ENCODE measurements at regions not wholly inside any gene's neighbourhood (a gene's known extent, or its start where the extent isn't known, plus 50 kb on each side); places are given as distances from the start of the nearest gene placed in this dataset.

- H3K27ac Mint-ChIP-seq: no peak overlapping the region
- ATAC-seq (replicated peaks) (no peak), DNase-seq (no peak)
- no peaks in the 10 kb centered on the region for H3K4me1 Mint-ChIP-seq (ENCODE audit: low read depth in 2 of 2)
- H3K9me3 Mint-ChIP-seq: peaks cover 0 to under 1% of the 10 kb centered on the region in 2 donors
- H3K4me3 Mint-ChIP-seq: no peak overlapping the region
- no peaks in the 10 kb centered on the region for H3K36me3 Mint-ChIP-seq (ENCODE audit: insufficient read depth)
- H3K27me3 Mint-ChIP-seq: no peaks in the 10 kb centered on the region
Observed at GRCh38 chr15:47516558-47516957, 200.7 kb upstream of the SEMA6D start.

DNA sequence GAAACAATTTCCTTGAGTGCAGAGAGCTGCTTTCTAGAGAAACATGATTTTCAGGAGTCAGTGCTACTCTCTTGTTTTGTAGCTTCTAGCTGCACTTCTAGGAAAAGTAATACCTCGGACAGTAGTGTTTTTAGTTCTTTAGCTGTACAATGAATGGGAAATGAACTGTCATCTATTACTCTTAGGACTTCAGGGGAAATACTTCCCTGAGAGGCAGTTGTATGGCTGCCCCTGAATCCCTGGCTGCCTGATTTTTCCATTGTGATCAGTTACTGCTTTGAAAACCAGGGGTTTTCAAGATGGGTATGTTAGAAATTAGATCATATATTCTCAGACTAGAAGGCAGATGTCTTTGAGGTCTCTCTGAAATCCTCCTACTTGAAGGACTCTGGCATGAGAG, 200.3 kb upstream of the SEMA6D start:
- DNase-seq: no peak
- ATAC-seq (replicated peaks): no peak
- Mint-ChIP-seq H3K27ac (no peak overlapping the region), H3K27me3 (no peaks in the 10 kb centered on the region), H3K36me3 (ENCODE audit: insufficient read depth) (no peaks in the 10 kb centered on the region), H3K4me3 (no peak overlapping the region), H3K4me1 (ENCODE audit: low read depth in 2 of 2) (no peaks in the 10 kb centered on the region), H3K9me3 (no peaks in the 10 kb centered on the region)

- peaks cover 0 to 2% of the 10 kb centered on the region in 2 donors for H3K9me3 Mint-ChIP-seq
- no peak overlapping the region for H3K4me3 Mint-ChIP-seq
- H3K4me1 Mint-ChIP-seq (ENCODE audit: low read depth in 2 of 2): no peaks in the 10 kb centered on the region
- H3K27me3 Mint-ChIP-seq: no peaks in the 10 kb centered on the region
- H3K36me3 Mint-ChIP-seq (ENCODE audit: insufficient read depth): no peaks in the 10 kb centered on the region
- ATAC-seq (replicated peaks) (no peak), DNase-seq (no peak)
- no peak overlapping the region for H3K27ac Mint-ChIP-seq
Observed at GRCh38 chr15:47517737-47518136, 199.6 kb upstream of the SEMA6D start.

GRCh38 chr15:47523681-47524475, 193.4 kb upstream of the SEMA6D start:
- Mint-ChIP-seq H3K4me1 (ENCODE audit: low read depth in 2 of 2) (no peaks in the 10 kb centered on the region), H3K27ac (no peak overlapping the region), H3K27me3 (no peaks in the 10 kb centered on the region), H3K9me3 (peaks cover 2 to 15% of the 10 kb centered on the region in 2 donors), H3K36me3 (ENCODE audit: insufficient read depth) (no peaks in the 10 kb centered on the region), H3K4me3 (no peak overlapping the region)
- ATAC-seq (replicated peaks) (no peak), DNase-seq (no peak)

- Mint-ChIP-seq H3K9me3 (peaks cover 2 to 9% of the 10 kb centered on the region in 2 donors), H3K4me3 (no peak overlapping the region)
- no peak for ATAC-seq (replicated peaks)
Observed at GRCh38 chr15:47529241-47529640, 188.1 kb upstream of the SEMA6D start.

GRCh38 chr15:47534673-47535072, 182.6 kb upstream of the SEMA6D start:
- DNase-seq: no peak
- peaks cover 0 to 10% of the 10 kb centered on the region in 2 donors for H3K9me3 Mint-ChIP-seq
- H3K4me3 Mint-ChIP-seq: no peak overlapping the region
- no peaks in the 10 kb centered on the region for H3K4me1 Mint-ChIP-seq (ENCODE audit: low read depth in 2 of 2)
- H3K36me3 Mint-ChIP-seq (ENCODE audit: insufficient read depth): no peaks in the 10 kb centered on the region
- H3K27me3 Mint-ChIP-seq: no peaks in the 10 kb centered on the region
- ATAC-seq (replicated peaks): no peak
- no peak overlapping the region for H3K27ac Mint-ChIP-seq

More at GRCh38 chr15:47529241-47529640, 188.1 kb upstream of the SEMA6D start:
- H3K27ac Mint-ChIP-seq: no peak overlapping the region
- no peak for DNase-seq
- H3K4me1 Mint-ChIP-seq (ENCODE audit: low read depth in 2 of 2): no peaks in the 10 kb centered on the region
- H3K27me3 Mint-ChIP-seq: no peaks in the 10 kb centered on the region
- no peaks in the 10 kb centered on the region for H3K36me3 Mint-ChIP-seq (ENCODE audit: insufficient read depth)

- DNase-seq: no peak
Observed at GRCh38 chr15:47541562-47541961, 175.7 kb upstream of the SEMA6D start.

GRCh38 chr15:47542312-47542989, 174.9 kb upstream of the SEMA6D start:
- no peaks in the 10 kb centered on the region for H3K27me3 Mint-ChIP-seq
- no peak overlapping the region for H3K4me3 Mint-ChIP-seq
- no peaks in the 10 kb centered on the region for H3K36me3 Mint-ChIP-seq (ENCODE audit: insufficient read depth)
- ATAC-seq (replicated peaks) (no peak), DNase-seq (no peak)
- H3K4me1 Mint-ChIP-seq (ENCODE audit: low read depth in 2 of 2): no peaks in the 10 kb centered on the region
- H3K27ac Mint-ChIP-seq: no peak overlapping the region
- peaks cover 0 to 12% of the 10 kb centered on the region in 2 donors for H3K9me3 Mint-ChIP-seq

More at GRCh38 chr15:47541562-47541961, 175.7 kb upstream of the SEMA6D start:
- H3K9me3 Mint-ChIP-seq: peaks cover 0 to 9% of the 10 kb centered on the region in 2 donors
- ATAC-seq (replicated peaks): no peak
- H3K36me3 Mint-ChIP-seq (ENCODE audit: insufficient read depth): no peaks in the 10 kb centered on the region
- no peak overlapping the region for H3K27ac Mint-ChIP-seq
- H3K4me3 Mint-ChIP-seq: no peak overlapping the region
- no peaks in the 10 kb centered on the region for H3K4me1 Mint-ChIP-seq (ENCODE audit: low read depth in 2 of 2)
- no peaks in the 10 kb centered on the region for H3K27me3 Mint-ChIP-seq

DNA sequence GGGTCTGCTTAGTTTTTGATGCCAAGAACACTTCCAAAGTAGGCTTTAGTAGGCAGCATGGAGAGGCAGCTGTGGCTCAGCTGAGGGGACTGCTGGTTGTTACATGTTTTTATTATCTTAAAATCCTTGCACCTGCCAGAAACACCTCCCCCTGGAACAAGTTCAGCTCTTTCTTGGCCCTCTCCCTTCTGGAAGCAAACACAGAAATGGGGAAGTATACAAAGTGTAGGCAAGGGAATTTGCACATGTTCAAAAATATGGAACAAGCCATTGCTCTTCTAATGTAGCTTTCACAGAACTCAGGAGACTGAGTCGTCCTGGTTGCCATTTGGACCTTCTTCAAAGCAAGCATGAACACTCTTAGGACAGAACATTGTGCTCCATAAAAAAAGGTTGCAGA, 169.1 kb upstream of the SEMA6D start:
- Mint-ChIP-seq H3K36me3 (ENCODE audit: insufficient read depth) (no peaks in the 10 kb centered on the region), H3K4me1 (ENCODE audit: low read depth in 2 of 2) (no peaks in the 10 kb centered on the region), H3K27me3 (no peaks in the 10 kb centered on the region), H3K4me3 (no peak overlapping the region), H3K27ac (no peak overlapping the region), H3K9me3 (peaks cover 0 to 10% of the 10 kb centered on the region in 2 donors)
- ATAC-seq (replicated peaks): no peak
- DNase-seq: no peak

- Mint-ChIP-seq H3K9me3 (peaks cover 0 to 10% of the 10 kb centered on the region in 2 donors), H3K4me1 (ENCODE audit: low read depth in 2 of 2) (no peaks in the 10 kb centered on the region), H3K27ac (no peak overlapping the region), H3K4me3 (no peak overlapping the region), H3K36me3 (ENCODE audit: insufficient read depth) (no peaks in the 10 kb centered on the region), H3K27me3 (no peaks in the 10 kb centered on the region)
- DNase-seq (no peak), ATAC-seq (replicated peaks) (no peak)
Observed at GRCh38 chr15:47548986-47549385, 168.3 kb upstream of the SEMA6D start.

DNA sequence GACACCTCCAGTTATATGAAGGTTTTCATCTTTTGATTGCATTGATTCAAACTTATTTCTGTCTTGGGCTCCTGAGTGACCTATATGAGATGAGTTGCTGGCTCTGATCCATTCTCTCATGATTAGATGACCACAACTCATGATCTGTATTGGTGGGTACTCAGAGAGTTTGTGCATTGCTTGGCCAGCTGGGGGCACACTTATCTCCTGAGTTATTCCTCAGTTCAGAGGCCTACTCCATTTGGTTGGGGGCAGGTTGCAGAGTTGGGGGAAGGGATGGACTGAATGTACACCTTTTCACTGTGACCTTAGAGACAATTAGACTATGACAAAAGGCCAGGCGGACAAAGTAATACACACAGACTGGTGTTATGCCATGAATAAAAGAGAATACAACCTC, 166.2 kb upstream of the SEMA6D start:
- no peaks in the 10 kb centered on the region for H3K27me3 Mint-ChIP-seq
- peaks cover 0 to 5% of the 10 kb centered on the region in 2 donors for H3K9me3 Mint-ChIP-seq
- DNase-seq: no peak
- ATAC-seq (replicated peaks): no peak
- no peak overlapping the region for H3K27ac Mint-ChIP-seq
- H3K4me1 Mint-ChIP-seq (ENCODE audit: low read depth in 2 of 2): no peaks in the 10 kb centered on the region
- H3K36me3 Mint-ChIP-seq (ENCODE audit: insufficient read depth): no peaks in the 10 kb centered on the region
- no peak overlapping the region for H3K4me3 Mint-ChIP-seq

DNA sequence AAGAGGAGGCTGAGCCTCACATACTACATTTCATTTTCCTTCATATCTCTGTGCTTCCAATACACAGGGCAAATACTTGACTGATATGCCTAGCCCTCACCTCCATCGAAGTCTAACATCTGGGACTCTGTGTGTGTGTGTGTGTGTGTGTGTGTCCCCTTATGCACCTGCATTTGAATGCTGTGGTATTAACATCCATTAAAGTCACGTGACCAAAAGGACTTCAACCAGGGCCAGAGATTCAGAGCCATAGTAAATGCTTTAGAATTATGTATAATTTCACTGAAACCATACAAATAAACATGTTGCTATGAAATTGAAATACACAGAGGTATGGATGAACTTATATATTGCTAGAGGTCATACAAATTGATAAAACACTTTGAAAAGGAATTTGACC, 165.8 kb upstream of the SEMA6D start:
- Mint-ChIP-seq H3K4me3 (no peak overlapping the region), H3K4me1 (ENCODE audit: low read depth in 2 of 2) (no peaks in the 10 kb centered on the region), H3K27ac (no peak overlapping the region), H3K27me3 (no peaks in the 10 kb centered on the region), H3K9me3 (peaks cover 0 to 3% of the 10 kb centered on the region in 2 donors), H3K36me3 (ENCODE audit: insufficient read depth) (no peaks in the 10 kb centered on the region)
- ATAC-seq (replicated peaks): no peak
- DNase-seq: no peak

DNA sequence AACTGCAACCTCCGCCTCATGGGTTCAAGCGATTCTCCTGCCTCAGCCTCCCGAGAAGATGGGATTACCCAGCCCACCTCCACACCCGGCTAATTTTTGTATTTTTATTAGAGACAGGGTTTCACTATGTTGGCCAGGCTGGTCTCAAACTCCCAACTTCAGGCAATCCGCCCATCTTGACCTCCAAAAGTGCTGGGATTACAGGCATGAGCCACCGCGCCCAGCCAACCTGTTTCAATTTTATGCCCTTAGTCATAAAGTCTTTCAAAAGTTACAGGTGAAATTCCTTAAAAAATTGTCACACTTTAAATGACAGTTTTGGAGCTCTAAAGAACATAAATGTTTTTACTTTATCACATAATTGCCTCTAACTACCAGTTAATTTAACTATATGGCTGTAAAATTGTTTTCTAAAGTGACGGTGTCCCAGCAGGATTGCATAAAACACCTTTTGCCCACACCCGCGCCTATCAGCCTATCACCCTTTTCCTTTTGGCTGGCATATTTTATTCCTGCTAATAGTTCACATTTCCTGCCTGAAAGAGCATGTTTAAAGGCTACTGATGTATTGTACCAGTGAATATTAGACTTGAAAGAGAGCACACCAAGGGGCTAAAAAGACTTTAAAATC, 164.2 kb upstream of the SEMA6D start:
- Mint-ChIP-seq H3K27ac (no peak overlapping the region), H3K9me3 (no peaks in the 10 kb centered on the region), H3K4me3 (no peak overlapping the region), H3K4me1 (ENCODE audit: low read depth in 2 of 2) (no peaks in the 10 kb centered on the region), H3K36me3 (ENCODE audit: insufficient read depth) (no peaks in the 10 kb centered on the region), H3K27me3 (no peaks in the 10 kb centered on the region)
- ATAC-seq (replicated peaks) (no peak), DNase-seq (no peak)

- Mint-ChIP-seq H3K36me3 (ENCODE audit: insufficient read depth) (no peaks in the 10 kb centered on the region), H3K27ac (no peak overlapping the region), H3K27me3 (no peaks in the 10 kb centered on the region), H3K9me3 (peaks cover 0 to 5% of the 10 kb centered on the region in 2 donors), H3K4me3 (no peak overlapping the region), H3K4me1 (ENCODE audit: low read depth in 2 of 2) (no peaks in the 10 kb centered on the region)
- DNase-seq: no peak
- no peak for ATAC-seq (replicated peaks)
Observed at GRCh38 chr15:47553947-47554346, 163.4 kb upstream of the SEMA6D start.
